Left lung (tissue), 4 donors: ENCODE measurements at regions not wholly inside any gene's neighbourhood (a gene's known extent, or its start where the extent isn't known, plus 50 kb on each side); places are given as distances from the start of the nearest gene placed in this dataset.

Source experiments
- ATAC-seq: fragments of 200-7000 bp; cut with Tn5 transposase; one replicate; pipeline ENCODE4 v1.9.1; 2020; ENCODE audit warnings: moderate library complexity
- DNase-seq, 4 donors: peaks; one replicate each; pipeline ENCODE4 v3.0.0-alpha.2; 2013 to 2020
- H3K27ac ChIP-seq, 2 donors: fragments of 200-600 bp; sonication (generic) in 1 of 2; one replicate each; pipeline versions ENCODE4 v1.5.0 to v1.8.0; 2020 to 2021
- H3K27me3 ChIP-seq, 2 donors: fragments of 200-600 bp; sonication (generic) in 1 of 2; one replicate each; pipeline versions ENCODE4 v1.5.0 to v1.8.0; 2020 to 2021
- H3K36me3 ChIP-seq, 2 donors: fragments of 200-600 bp; sonication (generic) in 1 of 2; one replicate each; pipeline versions ENCODE4 v1.5.0 to v1.8.0; 2020 to 2021
- H3K4me1 ChIP-seq, 2 donors: fragments of 200-600 bp; one replicate each; pipeline ENCODE4 v1.8.0; 2021
- H3K4me3 ChIP-seq, 2 donors: fragments of 200-600 bp; sonication (generic) in 1 of 2; one replicate each; pipeline versions ENCODE4 v1.5.0 to v1.8.0; 2020 to 2021; ENCODE audit warnings: mild to moderate bottlenecking in 1 of 2
- H3K9me3 ChIP-seq, 2 donors: fragments of 200-600 bp; sonication (generic) in 1 of 2; one replicate each; pipeline versions ENCODE4 v1.5.0 to v1.8.0; 2020 to 2021
- CTCF ChIP-seq, 2 donors: fragments of 200-600 bp; sonication (generic) in 1 of 2; IDR thresholded peaks; one replicate each; pipeline versions ENCODE4 v1.5.0 to v1.8.0; 2021; ENCODE audit warnings: antibody characterized with exemption in 2 of 2
- intact Hi-C, 2 donors: fragments of 100-400 bp; cut with DNase I; formaldehyde crosslinking; loops; one replicate each; pipeline versions ENCODE4 v1.11.2 to v1.14.2; 2022
- donor health status: DM: no; HTN: yes; CAD: no.
- donor health status: DM: no; HTN: no; CAD: no.

- Histone ChIP-seq H3K4me1 (peaks cover 0 to 13% of the 10 kb centered on the region in 2 donors), H3K9me3 (no peaks in the 10 kb centered on the region), H3K27me3 (no peaks in the 10 kb centered on the region), H3K36me3 (no peaks in the 10 kb centered on the region), H3K27ac (no peak overlapping the region), H3K4me3 (no peak overlapping the region)
- intact Hi-C loops: no loop called here
- ATAC-seq: no peak
- TF ChIP-seq CTCF (IDR thresholded peaks at IDR 0.05): no peak
- no peak for DNase-seq
Measured at GRCh38 chr14:58733451-58734208, 95.9 kb downstream of the DACT1 start.

- ATAC-seq (no peak), DNase-seq (no peak)
- H3K9me3 ChIP-seq: no peaks in the 10 kb centered on the region
- no peaks in the 10 kb centered on the region for H3K27me3 ChIP-seq
- H3K27ac ChIP-seq: no peak overlapping the region
- H3K4me3 ChIP-seq: no peak overlapping the region
- intact Hi-C loops: no loop called here
- peaks cover 0 to 13% of the 10 kb centered on the region in 2 donors for H3K4me1 ChIP-seq
- no peak for TF ChIP-seq CTCF (IDR thresholded peaks at IDR 0.05)
- no peaks in the 10 kb centered on the region for H3K36me3 ChIP-seq
Measured at GRCh38 chr14:58735596-58735995, 97.8 kb downstream of the DACT1 start.

DNA sequence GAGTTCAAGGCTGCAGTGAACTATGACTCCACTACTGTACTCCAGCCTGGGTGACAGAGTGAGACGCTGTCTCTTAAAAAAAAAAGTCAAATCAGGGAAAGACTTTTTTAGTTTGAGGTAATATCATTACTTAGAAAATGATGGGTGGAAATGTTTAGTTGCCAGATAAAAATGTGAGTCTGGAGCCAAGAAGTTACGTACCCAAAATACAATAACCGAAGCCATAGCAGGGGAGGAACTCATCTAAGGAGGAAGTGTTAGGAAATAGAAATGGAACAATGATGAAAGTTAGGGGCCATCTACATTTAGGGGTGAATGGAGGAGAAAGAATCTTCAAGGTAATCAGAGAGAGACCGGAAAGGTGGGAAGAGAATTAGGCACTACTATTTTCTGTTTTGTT lies 98.8 kb downstream of the DACT1 start:
- no peak overlapping the region for H3K27ac ChIP-seq
- H3K27me3 ChIP-seq: no peaks in the 10 kb centered on the region
- H3K36me3 ChIP-seq: no peaks in the 10 kb centered on the region
- H3K4me3 ChIP-seq: no peak overlapping the region
- intact Hi-C loops: no loop called here
- ATAC-seq (no peak), DNase-seq (no peak)
- no peak for TF ChIP-seq CTCF (IDR thresholded peaks at IDR 0.05)
- peaks cover 0 to 13% of the 10 kb centered on the region in 2 donors for H3K4me1 ChIP-seq
- no peaks in the 10 kb centered on the region for H3K9me3 ChIP-seq

GRCh38 chr14:58737511-58737910 lies 99.7 kb downstream of the DACT1 start:
- ATAC-seq (no peak), DNase-seq (no peak)
- H3K36me3 ChIP-seq: no peaks in the 10 kb centered on the region
- no peaks in the 10 kb centered on the region for H3K9me3 ChIP-seq
- H3K4me1 ChIP-seq: peaks cover 0 to 9% of the 10 kb centered on the region in 2 donors
- H3K4me3 ChIP-seq: no peak overlapping the region
- intact Hi-C loops: no loop called here
- H3K27ac ChIP-seq: no peak overlapping the region
- H3K27me3 ChIP-seq: no peaks in the 10 kb centered on the region
- no peak for TF ChIP-seq CTCF (IDR thresholded peaks at IDR 0.05)

DNA sequence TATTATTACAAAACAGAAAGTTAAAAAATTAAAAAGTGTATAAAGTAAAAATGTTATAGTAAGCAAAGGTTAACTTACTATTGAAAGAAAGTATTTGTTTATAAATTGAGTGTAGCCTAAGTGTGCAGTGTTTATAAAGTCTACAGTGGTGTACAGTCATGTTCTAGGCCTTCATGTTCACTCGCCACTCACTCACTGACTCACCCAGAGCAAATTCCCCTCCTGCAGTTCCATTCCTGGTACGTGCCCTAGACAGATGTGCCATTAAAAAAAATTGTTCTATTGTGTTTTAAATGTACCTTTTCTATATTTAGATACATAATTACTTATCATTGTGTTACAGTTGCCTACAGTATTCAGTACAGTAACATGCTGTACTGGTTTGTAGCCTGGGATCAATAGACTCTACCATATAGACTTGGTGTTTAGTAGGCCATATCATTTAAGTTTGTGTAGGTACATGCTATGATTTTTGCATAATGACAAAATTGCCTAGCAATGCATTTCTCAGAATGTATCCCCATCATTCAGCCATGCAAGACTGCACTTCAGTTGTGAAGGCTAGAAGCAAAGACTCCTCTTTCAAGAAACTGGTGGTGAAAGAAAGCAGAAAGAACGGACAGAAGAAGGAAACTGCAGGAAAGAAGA lies 100.6 kb downstream of the DACT1 start:
- H3K4me3 ChIP-seq: no peak overlapping the region
- H3K4me1 ChIP-seq: peaks cover 0 to 9% of the 10 kb centered on the region in 2 donors
- intact Hi-C loops: no loop called here
- H3K27me3 ChIP-seq: no peaks in the 10 kb centered on the region
- no peaks in the 10 kb centered on the region for H3K9me3 ChIP-seq
- no peak for TF ChIP-seq CTCF (IDR thresholded peaks at IDR 0.05)
- no peaks in the 10 kb centered on the region for H3K36me3 ChIP-seq
- ATAC-seq: peak; percentile 65
- no peak for DNase-seq
- H3K27ac ChIP-seq: no peak overlapping the region
